Right kidney (tissue), 1 donor: ENCODE measurements at regions not wholly inside any gene's neighbourhood (a gene's known extent, or its start where the extent isn't known, plus 50 kb on each side); places are given as distances from the start of the nearest gene placed in this dataset.

Experiments
- DNase-seq: peaks from one replicate; pipeline ENCODE4 v3.0.0-alpha.2; 2016

DNA sequence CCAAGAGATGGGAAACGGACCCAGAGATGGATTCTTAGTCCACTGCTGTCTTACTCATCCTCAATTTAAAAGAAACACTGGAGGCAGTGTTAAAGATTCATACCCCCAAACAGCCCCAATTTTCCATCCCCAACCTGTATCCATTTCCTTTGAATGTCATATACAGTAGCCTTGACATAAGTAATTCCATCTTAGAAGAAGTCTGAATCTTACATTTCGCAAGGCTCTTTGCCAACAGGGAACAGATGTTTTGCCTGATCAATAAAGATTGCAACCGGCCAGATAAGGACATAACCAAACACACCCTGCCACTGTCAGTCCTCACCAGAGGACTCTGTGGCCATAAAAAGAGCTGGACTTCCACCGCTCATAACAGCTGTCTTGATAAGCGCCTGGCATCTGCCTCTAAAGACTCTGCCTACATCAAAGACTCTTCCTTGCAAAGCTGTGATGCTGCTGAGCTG, 59.0 kb upstream of the MED9 start:
- DNase-seq: no peak

DNA sequence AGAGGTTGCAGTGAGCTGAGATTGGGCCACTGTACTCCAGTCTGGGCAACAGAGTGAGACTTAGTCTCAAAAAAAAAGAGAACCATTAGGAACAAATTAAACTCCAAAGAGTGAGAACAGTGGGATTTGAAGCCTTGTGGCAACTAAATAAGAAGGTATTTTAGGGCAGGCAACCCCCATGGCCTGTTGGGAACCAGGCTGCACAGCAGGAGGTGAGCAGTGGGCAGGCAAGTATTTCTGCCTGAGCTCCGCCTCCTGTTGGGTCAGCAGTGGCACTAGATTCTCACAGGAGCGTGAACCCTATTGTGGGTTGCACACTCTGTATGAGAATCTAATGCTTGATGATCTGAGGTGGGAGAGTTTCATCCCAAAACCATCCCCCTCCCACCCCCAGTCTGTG, 57.6 kb upstream of the MED9 start:
- no peak for DNase-seq

DNA sequence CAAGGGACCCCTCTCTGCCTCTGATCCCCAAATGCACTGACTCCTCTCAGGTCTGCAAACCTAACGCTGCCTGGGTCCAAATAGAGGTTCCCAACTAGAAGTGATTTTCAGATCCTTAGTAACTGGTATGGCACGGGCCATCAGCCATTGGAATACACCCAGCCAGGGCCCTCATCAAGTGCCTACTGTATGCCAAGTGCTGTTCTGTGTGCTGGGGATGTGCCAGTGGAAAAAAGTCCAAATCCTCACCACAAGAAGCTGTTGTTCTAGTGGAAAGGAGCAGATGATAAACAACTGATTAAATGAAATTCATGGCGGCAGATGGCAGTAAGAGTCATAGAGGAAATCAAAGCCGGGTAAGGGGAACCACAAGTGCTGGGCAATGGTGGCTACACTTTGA, 57.2 kb upstream of the MED9 start:
- no peak for DNase-seq

DNA sequence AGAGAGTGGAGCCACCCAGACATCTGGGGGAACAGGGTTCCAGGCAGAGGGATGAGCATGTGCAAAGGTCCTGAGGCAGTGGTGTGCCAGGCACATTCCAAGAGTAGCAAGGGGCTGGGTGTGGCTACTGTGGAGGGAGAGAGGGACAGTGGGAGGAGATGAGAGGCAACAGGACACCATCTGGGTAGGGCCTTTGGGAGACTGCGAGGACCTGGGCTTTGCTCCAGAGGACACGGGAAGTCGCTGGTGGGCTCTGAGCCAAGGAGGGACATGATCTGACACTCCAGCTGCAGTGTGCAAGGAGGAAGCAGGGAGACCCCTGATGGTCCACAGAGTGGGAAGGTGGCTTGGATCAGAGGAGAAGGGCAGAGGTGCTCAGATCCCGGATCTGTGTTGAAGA, 56.7 kb upstream of the MED9 start:
- no peak for DNase-seq

DNA sequence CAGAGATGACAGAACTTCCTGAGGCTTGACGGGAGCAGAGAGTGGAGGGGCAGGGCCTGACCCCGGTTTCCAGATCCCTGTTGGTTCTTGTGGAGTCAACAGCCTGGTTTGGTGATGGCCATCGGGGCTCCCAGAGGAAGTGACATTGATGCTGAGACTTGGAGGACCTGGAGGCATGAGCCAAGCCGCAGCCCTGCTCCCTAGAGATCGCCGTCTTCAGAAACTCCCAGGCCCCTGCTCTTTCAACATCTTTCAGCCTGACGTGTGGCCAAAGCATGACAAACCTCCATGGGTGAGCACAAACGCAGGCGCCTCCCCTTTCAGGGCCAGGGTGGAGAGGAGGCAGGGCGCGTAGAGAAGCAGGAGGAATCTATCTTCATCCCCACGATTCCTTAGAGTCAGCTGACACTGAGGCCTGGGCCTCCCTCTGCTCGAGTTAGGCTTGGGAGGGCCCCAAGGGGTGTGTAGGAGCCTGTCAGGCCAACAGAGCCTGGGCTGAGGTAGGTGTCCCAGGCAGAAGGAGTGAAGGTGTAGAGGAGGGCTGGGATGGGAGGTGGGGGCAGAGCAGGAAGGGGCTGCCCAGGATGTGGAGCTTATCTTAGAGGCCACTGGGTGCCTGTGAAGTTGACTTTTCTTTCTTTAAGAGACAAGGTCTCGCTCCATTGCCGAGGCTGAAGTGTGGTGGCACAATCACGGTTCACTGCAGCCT, 56.1 kb upstream of the MED9 start:
- no peak for DNase-seq

DNA sequence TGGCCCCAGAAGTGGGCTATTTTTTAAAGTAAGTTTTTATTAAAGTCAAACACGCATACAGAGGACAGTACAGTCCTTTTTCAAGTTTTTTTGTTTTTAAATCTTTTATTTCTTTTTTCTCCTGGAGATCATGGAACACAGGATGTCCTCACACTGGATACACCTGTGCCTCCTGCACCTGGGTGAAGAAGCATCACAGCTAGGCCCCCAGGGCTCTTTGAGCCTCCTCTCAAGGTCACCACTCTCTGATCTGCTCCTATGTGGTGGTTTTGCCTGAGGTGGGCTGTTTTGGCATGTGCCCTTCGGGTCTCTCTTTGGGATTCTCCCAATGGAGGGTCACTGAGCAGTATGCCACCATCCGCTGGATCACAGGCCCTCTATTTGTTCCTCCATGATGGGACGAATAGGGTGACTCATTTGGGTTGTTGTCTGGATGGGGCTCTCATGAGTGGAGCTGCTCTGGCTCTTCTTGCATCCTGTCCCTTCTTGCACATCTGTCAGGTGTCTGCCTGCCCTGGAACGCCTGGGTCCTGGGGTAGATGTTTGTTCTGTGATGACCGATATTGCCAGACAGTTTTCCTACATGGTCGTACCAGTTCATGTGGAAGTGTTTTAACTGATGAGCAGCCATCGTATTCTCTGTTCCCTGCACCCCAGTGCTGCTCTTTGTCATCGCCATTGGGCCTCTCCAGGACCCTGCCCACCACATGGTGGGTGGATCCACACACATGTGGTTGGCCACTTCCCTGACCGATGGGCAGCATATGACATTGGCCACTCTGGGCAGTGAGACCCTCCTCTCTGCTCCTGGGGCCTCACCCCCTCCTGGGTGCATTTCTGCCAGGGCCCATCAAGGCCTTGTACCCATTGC, 55.2 kb upstream of the MED9 start:
- DNase-seq: no peak

DNA sequence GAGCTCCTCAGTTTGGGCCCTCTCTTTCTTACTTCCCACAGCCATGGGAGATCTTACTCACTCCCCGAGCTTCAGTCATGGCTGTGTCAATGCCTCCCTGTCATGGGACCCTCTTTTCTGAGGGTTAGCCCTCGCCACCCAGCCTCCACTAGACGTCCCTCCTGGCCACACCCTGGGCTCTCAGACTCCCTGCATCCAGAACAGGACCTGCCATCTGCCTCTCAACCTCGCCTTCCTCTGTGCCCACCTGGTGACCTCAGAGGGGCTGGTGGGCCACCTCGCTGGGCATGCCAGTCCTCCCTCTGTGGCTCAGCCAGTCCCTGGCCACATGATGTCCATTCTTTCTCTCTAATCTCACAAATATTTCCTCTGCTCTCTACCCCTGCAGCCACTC, 54.6 kb upstream of the MED9 start:
- no peak for DNase-seq

DNA sequence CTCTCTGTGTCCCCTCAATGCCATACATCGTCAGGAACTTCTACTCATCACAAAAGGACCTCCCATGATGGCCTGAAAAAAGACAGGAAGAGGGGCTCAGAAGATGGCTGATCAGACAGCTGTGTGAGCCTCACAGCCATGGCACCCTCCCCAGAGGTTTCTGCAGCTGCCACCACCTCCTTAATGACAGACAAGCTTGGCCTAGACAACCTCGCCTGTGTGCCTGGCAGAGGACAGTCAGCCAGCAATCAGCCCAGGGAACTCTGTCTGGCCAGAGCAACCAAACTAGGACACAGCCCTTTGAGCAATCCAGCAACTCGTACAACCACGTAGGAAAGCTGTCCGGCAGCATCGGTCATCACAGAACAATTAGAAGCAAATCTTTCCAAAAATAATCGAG, 54.2 kb upstream of the MED9 start:
- DNase-seq: no peak

DNA sequence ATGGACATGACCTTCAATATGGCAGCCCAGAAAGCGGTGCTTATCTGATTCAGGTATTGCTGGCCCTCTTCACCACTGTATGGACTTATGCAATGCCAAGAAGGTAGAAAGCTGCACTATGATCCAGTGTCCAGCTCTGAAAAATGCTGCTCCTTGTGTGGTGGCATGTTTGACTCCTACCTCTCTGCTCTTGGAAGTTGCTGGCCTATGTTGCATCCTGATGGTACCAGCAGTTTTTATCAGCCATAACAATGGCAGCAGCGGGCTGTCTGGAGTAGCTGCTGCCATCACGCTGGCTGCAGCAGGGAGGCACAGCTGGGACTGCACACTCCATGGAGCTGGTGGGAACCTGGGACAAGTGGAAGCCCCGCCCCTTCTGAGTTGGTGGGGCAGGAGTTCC, 53.1 kb upstream of the MED9 start:
- DNase-seq: no peak

DNA sequence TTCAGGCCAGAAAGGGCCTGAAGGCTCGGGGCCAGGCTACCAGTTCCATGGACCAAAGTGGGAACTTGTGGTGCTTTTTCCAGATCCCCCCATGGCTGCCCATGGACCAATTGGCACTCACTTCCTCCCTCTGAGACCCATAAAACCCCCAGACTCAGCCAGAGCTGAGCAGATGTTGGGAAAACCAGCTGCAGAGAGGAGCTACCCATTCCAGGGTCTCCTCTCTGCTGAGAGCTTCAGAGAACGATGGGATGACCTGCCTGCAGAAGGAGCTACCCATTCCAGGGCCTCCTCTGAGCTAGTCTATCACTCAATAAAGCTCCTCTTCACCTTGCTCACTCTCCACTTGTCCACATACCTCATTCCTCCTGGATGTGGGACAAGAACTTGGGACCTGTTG, 52.2 kb upstream of the MED9 start:
- no peak for DNase-seq

DNA sequence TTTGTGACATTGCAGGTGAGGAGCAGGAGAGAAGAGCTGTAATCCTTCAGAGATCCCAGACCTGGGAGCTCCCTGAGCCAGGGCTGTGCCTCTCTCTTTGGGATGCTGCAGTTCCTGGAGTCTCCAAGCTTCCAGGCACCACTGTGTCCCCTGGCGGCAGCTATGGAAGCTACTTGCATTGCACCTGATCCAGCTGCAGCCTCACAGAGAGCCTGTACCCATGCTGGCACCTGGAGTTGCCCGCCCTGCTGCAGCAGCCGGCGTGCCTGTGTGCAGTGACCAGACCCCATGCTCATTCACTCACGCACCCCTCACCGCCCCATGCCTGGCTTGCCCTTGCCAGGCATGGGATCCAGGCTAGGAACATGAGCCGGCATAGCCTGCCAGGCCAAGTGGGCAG, 51.8 kb upstream of the MED9 start:
- DNase-seq: no peak

DNA sequence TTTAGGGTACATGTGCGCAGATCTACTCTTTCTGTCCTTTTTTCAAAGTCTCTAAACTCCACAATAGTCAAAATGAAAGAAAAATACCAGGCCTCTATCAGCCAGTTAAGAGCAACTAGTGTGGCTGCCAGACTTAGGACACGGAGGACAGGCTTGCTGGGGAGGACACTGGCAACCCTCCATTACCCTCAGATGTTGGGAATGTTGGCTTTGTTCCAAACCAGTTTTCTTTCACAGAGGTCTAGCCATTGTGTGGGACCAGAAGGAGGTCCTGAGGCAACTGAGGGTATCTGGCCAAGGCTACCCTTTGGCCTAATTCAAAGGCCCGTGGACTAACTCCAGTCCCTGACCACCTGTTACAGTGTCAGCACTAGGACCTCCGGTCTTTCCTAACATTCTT, 51.2 kb upstream of the MED9 start:
- no peak for DNase-seq

DNA sequence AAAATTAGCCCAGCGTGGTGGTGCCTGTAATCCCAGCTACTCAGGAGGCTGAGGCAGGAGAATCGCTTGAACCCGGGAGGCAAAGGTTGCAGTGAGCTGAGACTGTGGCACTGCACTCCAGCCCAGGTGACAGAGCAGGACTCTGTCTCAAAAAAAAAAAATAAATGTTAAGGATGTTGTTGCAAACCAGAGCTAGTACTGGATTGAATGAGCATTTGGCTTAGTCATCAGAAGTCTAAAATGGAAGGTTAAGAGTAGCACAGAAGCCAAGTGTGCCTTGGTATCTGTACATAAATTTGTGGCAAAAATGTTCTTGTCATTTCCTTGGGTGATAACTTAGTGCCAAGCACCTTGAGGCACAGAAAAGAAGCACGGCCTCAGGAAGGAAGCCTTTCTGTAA, 50.6 kb upstream of the MED9 start:
- no peak for DNase-seq
